Activated CD4-positive, alpha-beta T cell treated with anti-CD3 and anti-CD28 coated beads, Interleukin-2, amount 50 U/mL, for 16 hours (primary cell): ENCODE measurements at regions not wholly inside any gene's neighbourhood (a gene's known extent, or its start where the extent isn't known, plus 50 kb on each side); places are given as distances from the start of the nearest gene placed in this dataset.

Experiments used
- DNase-seq: peaks from one replicate; pipeline ENCODE4 v3.0.0-alpha.2; 2020

DNA sequence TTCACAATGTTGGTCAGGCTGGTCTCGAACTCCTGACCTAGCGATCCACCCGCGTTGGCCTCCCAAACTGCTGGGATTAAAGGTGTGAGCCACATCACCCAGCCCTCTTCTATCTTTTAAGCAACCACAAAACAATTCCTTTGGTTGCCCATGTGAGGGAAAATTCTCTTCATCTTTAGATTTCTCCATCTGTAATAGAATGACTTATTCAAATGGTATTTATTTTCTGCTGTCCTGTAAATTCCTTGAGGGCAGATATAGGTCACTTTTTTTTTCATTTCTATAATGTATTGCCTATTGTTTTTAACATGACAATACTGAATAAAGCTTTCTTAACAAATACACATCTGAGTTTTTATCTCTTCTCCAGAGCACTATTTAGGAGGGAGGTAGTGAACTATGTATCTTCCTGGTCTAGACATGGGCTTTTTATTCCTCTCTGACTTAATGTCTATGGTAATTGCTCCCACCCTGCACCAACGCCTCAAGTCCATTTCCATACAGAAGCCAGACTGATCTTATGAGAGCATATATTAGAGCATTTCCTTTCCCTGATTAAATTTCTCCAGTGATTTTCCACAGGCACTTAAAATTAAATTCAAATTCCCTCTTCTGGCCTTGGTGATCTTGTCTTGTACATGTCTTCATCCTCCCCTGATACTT lies 595.6 kb downstream of the CAAP1 start:
- no peak for DNase-seq

DNA sequence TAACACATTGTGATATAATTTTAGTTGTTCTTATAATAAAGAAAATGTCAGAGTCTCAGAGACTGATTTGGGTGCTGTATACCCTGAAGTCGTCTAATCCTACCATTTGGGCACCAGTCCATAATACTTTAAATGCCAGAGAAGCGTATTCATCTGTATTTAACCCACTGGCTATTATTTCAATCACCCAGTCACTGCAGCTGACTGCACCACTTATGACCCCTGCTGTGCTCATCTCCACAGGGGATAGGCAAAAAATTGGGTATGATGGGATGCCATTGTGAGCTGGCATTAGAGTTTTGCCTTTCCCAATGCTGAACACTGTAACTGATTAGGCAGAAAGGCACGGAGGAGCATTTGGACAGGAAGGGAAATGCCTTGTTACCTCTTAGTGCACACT lies 599.7 kb downstream of the CAAP1 start:
- DNase-seq, result no peak

GRCh38 chr9:26271495-26272122 lies 593.4 kb upstream of the TUSC1 start:
- no peak for DNase-seq

DNA sequence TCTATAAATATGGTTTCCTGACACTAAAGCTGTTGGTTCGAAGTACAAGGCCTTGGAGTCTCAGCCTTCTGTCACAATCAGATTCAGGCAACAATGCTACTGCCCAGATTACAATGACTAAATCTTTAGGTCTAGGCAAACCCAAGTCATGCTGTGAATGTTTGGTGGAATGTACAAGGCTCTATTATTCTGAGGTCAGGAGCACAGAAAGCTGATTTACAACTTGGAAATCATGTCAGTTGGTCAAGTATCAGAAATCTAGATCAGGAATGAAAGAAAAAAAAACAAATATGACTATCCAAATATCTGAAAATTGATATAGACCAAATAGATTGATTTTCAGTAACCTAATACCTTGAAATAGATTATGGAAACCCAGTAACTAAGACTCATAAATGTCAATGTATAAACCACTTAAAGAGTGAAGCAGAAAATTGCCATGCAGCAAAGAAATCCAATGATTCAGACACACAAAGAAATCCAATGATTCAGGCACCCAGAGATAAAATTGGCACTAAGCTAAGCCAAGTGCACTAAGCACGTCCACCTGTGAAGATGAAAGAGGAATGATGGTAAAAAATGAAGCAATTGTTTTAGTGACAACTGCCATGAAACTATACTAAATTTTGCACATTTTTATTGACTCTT lies 588.0 kb upstream of the TUSC1 start:
- DNase-seq, result no peak

DNA sequence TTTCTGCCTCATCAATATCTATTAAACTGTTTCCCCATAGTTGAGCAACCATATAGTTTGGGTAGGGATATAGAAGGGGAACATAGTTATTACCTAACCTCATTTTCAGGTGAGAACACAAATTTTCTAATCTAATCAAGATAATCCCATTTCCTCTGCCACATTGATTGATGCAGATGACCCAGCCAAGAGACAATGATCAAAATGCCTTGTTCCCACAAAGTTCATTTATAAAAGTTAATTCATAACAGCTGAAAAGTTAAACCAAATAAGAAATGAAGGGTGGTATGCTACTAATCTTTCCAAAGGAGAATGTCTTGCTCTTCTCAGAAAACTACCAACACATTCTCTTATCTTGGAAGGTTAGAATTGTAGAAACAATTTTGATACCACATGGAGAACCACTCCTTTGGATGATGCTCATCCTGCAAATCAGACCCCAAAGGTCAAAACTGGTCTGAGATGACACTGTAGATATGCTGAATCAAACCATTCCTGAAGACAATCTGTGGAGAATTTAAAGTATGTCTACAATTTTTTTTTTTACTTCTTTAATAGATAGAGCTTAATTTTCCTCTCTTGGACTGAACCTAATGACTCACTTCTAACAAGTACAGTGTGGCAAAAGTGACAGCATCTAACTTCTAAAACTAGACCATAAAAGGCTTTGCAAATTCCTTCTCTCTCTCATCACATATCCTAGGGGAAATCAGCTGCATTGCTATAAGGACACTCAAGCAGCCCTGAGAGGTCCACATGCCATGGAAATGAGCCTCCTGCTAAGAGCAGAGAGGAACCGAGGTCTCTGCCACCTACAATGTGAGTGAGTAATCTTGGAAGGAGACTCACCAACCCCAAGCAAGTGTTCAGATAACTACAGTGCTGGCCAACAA lies 586.7 kb upstream of the TUSC1 start:
- no peak for DNase-seq

GRCh38 chr9:26263478-26263877 lies 585.2 kb upstream of the TUSC1 start:
- no peak for DNase-seq

DNA sequence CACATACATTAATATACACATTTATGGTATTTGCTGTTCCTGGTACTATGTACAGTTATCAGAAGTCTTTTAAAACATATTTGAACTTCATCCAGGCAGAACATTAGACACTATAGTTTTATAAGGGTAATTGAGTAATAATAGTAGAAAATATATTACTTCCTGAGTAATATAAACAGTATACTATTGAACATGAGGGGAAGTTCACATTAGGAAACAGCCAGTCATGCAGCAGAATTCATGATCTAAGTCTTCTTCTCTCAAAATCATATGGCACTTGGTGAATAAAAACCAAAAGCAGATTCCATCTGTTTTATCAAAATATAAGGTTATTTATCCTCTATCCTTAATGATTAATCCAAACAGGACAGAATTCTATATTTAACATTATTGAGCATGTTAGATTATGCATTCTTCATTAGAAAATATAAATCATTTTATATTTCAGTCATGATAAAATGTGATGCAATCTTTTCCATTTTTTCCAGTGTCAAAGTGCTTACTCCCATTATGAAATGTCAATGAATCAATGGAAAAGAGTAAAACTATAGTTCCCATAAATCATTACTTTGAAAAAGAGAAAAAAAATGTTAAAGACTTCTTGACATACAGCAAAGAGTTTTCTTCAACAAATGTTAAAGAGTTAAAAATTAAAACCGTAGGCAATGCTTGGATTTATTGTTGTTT lies 584.3 kb upstream of the TUSC1 start:
- no peak for DNase-seq

DNA sequence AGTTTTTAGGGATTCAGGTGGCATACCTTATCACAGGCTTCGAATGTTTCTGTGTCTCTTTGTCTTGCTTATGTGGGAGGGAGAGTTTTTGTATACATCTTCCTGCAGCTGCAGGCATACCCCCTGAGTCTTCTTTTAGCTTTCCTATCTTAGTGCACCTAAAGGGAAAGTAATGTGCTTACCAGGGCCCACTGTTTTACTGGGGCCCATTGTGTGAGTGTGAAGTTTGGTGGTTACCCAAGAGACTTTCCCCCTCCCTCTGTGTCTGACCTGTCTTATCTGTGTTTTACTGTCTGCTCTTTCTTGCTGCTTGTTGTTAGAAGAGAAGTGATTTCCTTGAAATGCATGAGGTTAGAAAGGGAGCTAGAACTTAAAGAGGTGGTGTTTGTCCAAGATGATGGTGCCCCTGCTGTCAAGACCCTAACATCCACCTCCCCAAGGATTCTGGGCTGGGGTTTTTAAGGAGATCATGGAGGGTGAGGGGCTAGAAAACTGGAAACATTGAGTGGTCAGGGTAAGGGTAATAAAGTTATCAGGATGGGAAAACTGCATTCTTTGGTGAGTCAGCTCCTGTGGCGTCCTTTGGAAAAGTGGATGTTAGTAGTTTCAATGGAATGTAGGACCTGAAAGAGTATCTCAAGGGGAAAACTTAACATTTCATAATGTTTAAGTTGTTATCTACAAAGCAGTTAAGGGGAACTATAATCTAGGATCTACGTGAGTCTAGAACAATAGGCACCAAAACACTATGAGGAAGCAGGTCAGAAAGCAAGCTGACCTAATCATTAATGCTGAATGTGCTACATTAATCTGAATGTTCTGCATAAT lies 583.5 kb upstream of the TUSC1 start:
- no peak for DNase-seq

GRCh38 chr9:26260238-26260637 lies 582.0 kb upstream of the TUSC1 start:
- DNase-seq, result no peak

DNA sequence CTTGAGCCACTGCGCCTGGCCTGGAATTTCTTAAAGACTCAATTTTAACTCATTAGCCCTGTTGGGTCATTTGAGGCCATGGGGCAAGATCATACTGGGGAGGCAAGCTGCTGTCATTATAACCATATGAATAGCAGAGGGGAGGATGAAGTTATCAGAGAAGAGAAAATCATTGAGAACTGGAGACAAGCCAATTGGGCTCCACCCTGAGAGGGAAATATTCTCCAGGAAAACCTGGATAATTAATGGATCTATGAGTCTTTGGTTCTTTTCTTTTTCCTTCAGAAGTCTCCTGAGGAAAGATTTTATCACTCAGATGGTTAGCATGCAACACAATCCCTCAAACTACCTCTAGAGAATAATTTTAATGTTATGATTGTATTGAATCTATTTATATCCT lies 569.6 kb upstream of the TUSC1 start:
- no peak for DNase-seq

GRCh38 chr9:26244661-26245451 lies 566.6 kb upstream of the TUSC1 start:
- DNase-seq, result no peak

DNA sequence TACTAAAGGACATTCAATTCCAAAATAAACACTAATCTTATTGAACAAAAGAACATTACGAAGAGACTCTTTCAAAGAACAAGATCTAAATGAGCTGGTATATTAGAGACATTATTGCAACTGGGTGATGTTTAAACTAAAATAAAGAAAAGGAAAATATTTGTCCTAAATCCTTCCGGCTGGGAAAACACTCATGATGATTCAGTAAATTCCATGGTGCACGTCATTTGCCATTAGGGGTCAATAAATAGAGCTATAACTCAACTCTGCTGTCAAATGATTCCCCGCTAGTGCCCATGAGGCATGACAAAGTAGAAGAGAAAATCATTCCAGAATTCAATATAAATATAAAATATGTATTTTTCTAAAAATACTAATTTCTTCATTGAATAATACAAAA lies 565.5 kb upstream of the TUSC1 start:
- no peak for DNase-seq

GRCh38 chr9:26243029-26243697 lies 564.9 kb upstream of the TUSC1 start:
- DNase-seq, result no peak

DNA sequence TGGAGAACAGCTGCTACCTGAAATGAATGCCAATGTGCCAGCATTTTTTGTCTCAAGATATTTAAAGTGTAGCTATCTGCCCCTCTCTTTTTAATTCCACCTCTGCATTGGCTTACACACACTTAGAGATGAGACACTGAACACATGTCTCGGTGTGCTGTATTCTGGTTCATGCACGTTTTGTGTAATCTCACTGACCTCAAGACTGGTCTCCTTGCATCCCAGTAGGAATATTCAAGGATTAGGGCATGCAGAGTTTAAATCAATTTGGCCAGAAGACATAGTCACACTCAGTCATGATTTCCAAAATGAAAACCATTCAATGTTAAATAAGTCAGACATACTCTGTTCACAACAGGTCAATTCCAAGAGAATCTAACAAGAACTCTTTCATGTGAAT lies 561.8 kb upstream of the TUSC1 start:
- no peak for DNase-seq

DNA sequence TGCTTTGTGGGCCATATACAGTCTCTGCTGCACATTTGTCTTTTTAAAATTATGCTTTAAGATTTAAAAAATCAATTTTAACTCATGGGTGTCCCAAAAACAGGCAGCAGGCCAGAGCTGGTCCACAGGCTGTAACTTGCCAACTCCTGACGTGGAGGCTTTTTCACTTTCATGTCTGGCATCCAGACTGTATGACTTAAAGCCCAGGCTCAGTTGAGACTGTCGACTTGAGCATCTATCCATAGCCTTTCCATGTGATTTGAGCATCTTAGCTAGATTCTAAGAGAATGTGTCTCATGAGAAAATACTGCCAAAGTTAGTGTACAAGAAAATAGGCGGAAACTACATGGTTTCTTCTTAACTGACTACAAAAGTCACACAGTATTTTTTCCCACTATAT lies 559.0 kb upstream of the TUSC1 start:
- no peak for DNase-seq

DNA sequence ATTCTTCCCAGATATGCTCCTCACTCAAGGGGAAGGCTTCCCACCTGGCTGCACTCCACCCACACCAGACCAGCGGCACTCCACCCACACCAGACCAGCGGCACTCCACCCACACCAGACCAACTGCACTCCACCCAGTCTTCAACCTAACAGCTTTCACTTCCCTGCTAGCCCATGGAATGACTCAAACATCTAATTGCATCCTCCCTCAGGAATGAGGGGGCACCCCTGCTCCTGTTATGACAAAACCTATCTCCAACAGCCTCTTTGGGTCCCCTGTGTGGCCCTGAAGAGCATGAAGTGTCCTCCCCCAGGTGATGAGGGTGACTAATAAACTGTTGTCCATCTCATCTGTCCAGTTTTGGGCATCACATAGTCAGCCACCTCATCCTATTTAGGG lies 556.6 kb upstream of the TUSC1 start:
- no peak for DNase-seq

- DNase-seq, result no peak
Measured at GRCh38 chr9:26231391-26231790, 553.1 kb upstream of the TUSC1 start.

DNA sequence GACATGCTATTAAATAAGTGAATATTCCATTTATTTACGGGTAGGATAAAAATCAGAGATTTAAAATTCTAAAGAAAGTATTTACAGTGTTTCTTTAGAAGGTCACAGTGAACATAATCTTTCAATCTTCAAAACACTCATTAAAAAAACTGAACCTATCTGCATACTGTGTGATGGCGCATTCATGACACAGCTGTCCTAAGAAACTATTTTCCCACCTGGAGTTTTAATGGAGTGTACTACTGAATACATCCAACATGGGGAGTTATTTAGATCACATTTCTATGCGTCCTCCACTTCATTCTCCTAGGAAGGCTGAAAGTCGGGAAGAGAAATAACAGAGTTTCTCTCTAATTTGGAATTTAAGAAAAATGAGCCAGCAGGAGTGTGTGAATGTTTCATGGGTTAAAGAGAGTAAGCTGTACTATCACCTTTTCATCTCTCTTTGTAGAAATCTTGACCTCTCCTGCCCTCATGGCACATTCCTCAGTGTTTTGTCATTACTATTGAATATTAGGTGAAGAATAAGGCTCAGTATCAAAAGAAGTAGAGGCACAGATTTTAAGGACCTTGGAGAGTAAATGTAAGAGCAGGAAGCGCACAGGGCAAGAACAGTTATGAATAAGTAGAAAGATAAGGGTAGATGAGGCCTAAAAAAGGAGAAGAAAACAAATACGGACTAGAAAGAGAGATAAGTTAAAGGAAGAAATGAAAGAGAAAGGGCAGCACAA lies 551.2 kb upstream of the TUSC1 start:
- DNase-seq, result no peak

- no peak for DNase-seq
Measured at GRCh38 chr9:26228273-26228672, 550.0 kb upstream of the TUSC1 start.

GRCh38 chr9:26221290-26221689 lies 543.0 kb upstream of the TUSC1 start:
- DNase-seq, result no peak
